H1 (cell line): ENCODE measurements at regions not wholly inside any gene's neighbourhood (a gene's known extent, or its start where the extent isn't known, plus 50 kb on each side); places are given as distances from the start of the nearest gene placed in this dataset.

Experiments used
- CTCF ChIA-PET: fragments of 300-600 bp; sonication (Branson Sonifier 250); formaldehyde crosslinking; loops from one replicate; lab custom pipeline; 2021; ENCODE audit not compliant: partially characterized antibody; lab: Charles Lee
- POLR2A ChIA-PET: fragments of 300-600 bp; sonication (Branson Sonifier 250); formaldehyde crosslinking; loops from one replicate; lab custom pipeline; 2021; ENCODE audit warnings: inconsistent platforms; ENCODE audit not compliant: partially characterized antibody; lab: Charles Lee
- DNase-seq, 2 experiments: peaks; one replicate each; pipeline versions ENCODE4 v3.0.0 to v3.0.0-alpha.2; 2010 to 2022; ENCODE audit warnings: low spot score in 2 of 2, low read depth in 1 of 2, mixed read lengths in 1 of 2
- FAIRE-seq: peaks from 2 replicates; lab custom pipeline; 2011; peaks lifted over from hg19 to GRCh38; lab: Jason Lieb, UNC
- H2AFZ ChIP-seq: 2 replicates; pipeline ENCODE4 v1.8.1; 2012; ENCODE audit warnings: low read length, inconsistent platforms
- H2AK5ac ChIP-seq: 2 replicates; pipeline ENCODE4 v1.6.1; 2013; ENCODE audit warnings: low read depth, low read length
- H2BK120ac ChIP-seq: replicated peaks from 2 replicates; pipeline ENCODE3; 2013; ENCODE audit warnings: low read depth, low read length, inconsistent platforms
- H2BK12ac ChIP-seq: 2 replicates; pipeline ENCODE4 v1.6.1; 2013; ENCODE audit warnings: low read depth, low read length
- H2BK15ac ChIP-seq: 2 replicates; pipeline ENCODE4 v1.6.1; 2013; ENCODE audit warnings: low read length
- H2BK20ac ChIP-seq: 2 replicates; pipeline ENCODE4 v1.6.1; 2013; ENCODE audit warnings: low read length
- H2BK5ac ChIP-seq: 2 replicates; pipeline ENCODE4 v1.6.1; 2013; ENCODE audit warnings: low read depth, low read length
- H3K14ac ChIP-seq: 2 replicates; pipeline ENCODE4 v1.6.1; 2013; ENCODE audit warnings: inconsistent platforms; ENCODE audit not compliant: insufficient read length
- H3K18ac ChIP-seq: 2 replicates; pipeline ENCODE4 v1.6.1; 2013; ENCODE audit warnings: low read length; ENCODE audit errors: extremely low read depth
- H3K23ac ChIP-seq: 2 replicates; pipeline ENCODE4 v1.6.1; 2013; ENCODE audit warnings: inconsistent platforms; ENCODE audit not compliant: insufficient read length
- H3K23me2 ChIP-seq: 2 replicates; pipeline ENCODE4 v1.6.1; 2013; ENCODE audit warnings: low read depth, low read length
- H3K27ac ChIP-seq: 2 replicates; pipeline ENCODE4 v1.6.1; 2011; ENCODE audit warnings: low read depth, low read length, inconsistent platforms
- H3K27me3 ChIP-seq, 4 experiments: replicated peaks in 1 of 4; 1 replicate in 1 of 4; 2 replicates in 3 of 4; pipeline versions ENCODE4 v1.6.1 to v1.8.1; 2011 to 2013; ENCODE audit warnings: low read length in 3 of 4, mild to moderate bottlenecking in 3 of 4, inconsistent platforms in 2 of 4, mixed read lengths in 2 of 4, moderate library complexity in 1 of 4; ENCODE audit not compliant: control insufficient read depth in 3 of 4, insufficient read depth in 3 of 4; ENCODE audit errors: extremely low read depth in 1 of 4
- H3K36me3 ChIP-seq, 4 experiments: 2 replicates each; pipeline versions ENCODE4 v1.6.1 to v1.8.1; 2011 to 2013; ENCODE audit warnings: mild to moderate bottlenecking in 4 of 4, low read length in 3 of 4, moderate library complexity in 2 of 4, control low read depth in 1 of 4, inconsistent platforms in 1 of 4; ENCODE audit not compliant: insufficient read depth in 4 of 4, control insufficient read depth in 2 of 4
- H3K4ac ChIP-seq: replicated peaks from 2 replicates; pipeline ENCODE3; 2013; ENCODE audit warnings: low read length, low read depth, mixed read lengths, inconsistent platforms; ENCODE audit not compliant: insufficient read length
- H3K4me1 ChIP-seq, 4 experiments: replicated peaks in 1 of 4; 1 replicate in 1 of 4; 2 replicates in 3 of 4; pipeline versions ENCODE4 v1.6.1 to v1.8.1; 2011 to 2013; ENCODE audit warnings: low read length in 3 of 4, inconsistent platforms in 2 of 4, mixed read lengths in 1 of 4; ENCODE audit not compliant: insufficient read depth in 4 of 4, control insufficient read depth in 3 of 4
- H3K4me2 ChIP-seq, 2 experiments: 2 replicates each; pipeline versions ENCODE4 v1.6.1 to v1.8.1; 2011 to 2013; ENCODE audit warnings: low read depth in 2 of 2, low read length in 2 of 2, control low read depth in 1 of 2, inconsistent platforms in 1 of 2, mild to moderate bottlenecking in 1 of 2; ENCODE audit not compliant: insufficient read depth in 1 of 2
- H3K4me3 ChIP-seq, 4 experiments: fragments of 200-600, 300-600 bp in 1 of 4; sonication (generic), shearing (Covaris generic), sonication (Bioruptor Twin) in 1 of 4; 2 replicates each; pipeline versions ENCODE4 v1.5.1 to v1.8.1; 2011 to 2016; ENCODE audit warnings: low read length in 4 of 4, low read depth in 3 of 4, control low read depth in 2 of 4, inconsistent platforms in 2 of 4, mild to moderate bottlenecking in 2 of 4, mixed read lengths in 1 of 4, moderate library complexity in 1 of 4; ENCODE audit not compliant: insufficient read depth in 2 of 4; ENCODE audit errors: extremely low read depth in 1 of 4
- H3K56ac ChIP-seq: replicated peaks from 2 replicates; pipeline ENCODE3; 2013; ENCODE audit warnings: low read depth, mild to moderate bottlenecking, mixed read lengths, low read length, inconsistent platforms; ENCODE audit not compliant: insufficient read length
- H3K79me1 ChIP-seq: 2 replicates; pipeline ENCODE4 v1.6.1; 2013; ENCODE audit warnings: low read depth, low read length, control low read depth
- H3K79me2 ChIP-seq, 2 experiments: 2 replicates each; pipeline versions ENCODE4 v1.6.1 to v1.8.1; 2012 to 2013; ENCODE audit warnings: low read length in 2 of 2, mild to moderate bottlenecking in 2 of 2, inconsistent platforms in 1 of 2; ENCODE audit not compliant: insufficient read depth in 2 of 2, control insufficient read depth in 1 of 2
- H3K9ac ChIP-seq, 4 experiments: replicated peaks in 1 of 4; 1 replicate in 1 of 4; 2 replicates in 3 of 4; pipeline versions ENCODE4 v1.6.1 to v1.8.1; 2011 to 2013; ENCODE audit warnings: low read depth in 3 of 4, low read length in 3 of 4, control low read depth in 2 of 4, mild to moderate bottlenecking in 2 of 4, moderate library complexity in 2 of 4, inconsistent platforms in 1 of 4; ENCODE audit errors: extremely low read depth in 1 of 4
- H3K9me3 ChIP-seq, 2 experiments: 2 replicates each; pipeline versions ENCODE4 v1.6.1 to v1.8.1; 2012 to 2013; ENCODE audit warnings: mild to moderate bottlenecking in 2 of 2, moderate library complexity in 2 of 2, control low read depth in 1 of 2, inconsistent platforms in 1 of 2, low read depth in 1 of 2, low read length in 1 of 2, mixed read lengths in 1 of 2; ENCODE audit not compliant: insufficient read depth in 2 of 2
- H4K20me1 ChIP-seq, 2 experiments: replicated peaks in 1 of 2; 2 replicates each; pipeline versions ENCODE3 to v1.8.1; 2011 to 2013; ENCODE audit warnings: inconsistent platforms in 2 of 2, low read length in 2 of 2, mild to moderate bottlenecking in 1 of 2; ENCODE audit not compliant: insufficient read depth in 2 of 2, control insufficient read depth in 1 of 2
- H4K5ac ChIP-seq: 2 replicates; pipeline ENCODE4 v1.6.1; 2013; ENCODE audit warnings: low read length, low read depth, mixed read lengths, inconsistent platforms; ENCODE audit not compliant: insufficient read length
- H4K8ac ChIP-seq: 2 replicates; pipeline ENCODE4 v1.8.0; 2013; ENCODE audit warnings: mild to moderate bottlenecking, moderate library complexity, low read length, inconsistent platforms; ENCODE audit not compliant: insufficient read depth; ENCODE audit errors: extremely low read depth
- H4K91ac ChIP-seq: replicated peaks from 2 replicates; pipeline ENCODE3; 2013; ENCODE audit warnings: low read length, mixed read lengths, inconsistent platforms; ENCODE audit not compliant: insufficient read length
- EP300 ChIP-seq, 2 experiments: IDR thresholded peaks; 1 replicate in 1 of 2; 2 replicates in 1 of 2; pipeline ENCODE4 v1.6.1; 2011 to 2012; ENCODE audit warnings: low read depth in 2 of 2, low read length in 2 of 2, mild to moderate bottlenecking in 2 of 2, borderline replicate concordance in 1 of 2, inconsistent platforms in 1 of 2, moderate library complexity in 1 of 2
- SP1 ChIP-seq: IDR thresholded peaks from 2 replicates; pipeline ENCODE4 v1.6.1; 2011; ENCODE audit warnings: low read depth, low read length
- TBP ChIP-seq: IDR thresholded peaks from 2 replicates; pipeline ENCODE4 v1.6.1; 2011; ENCODE audit warnings: low read depth, low read length, improper control_type of control experiment
- WGBS, 2 experiments: shearing (Covaris generic) in 1 of 2; methylation state at CpG; one replicate each; pipeline versions ENCODE4 v1.1.6 to v1.1.7; 2013 to 2015; ENCODE audit warnings: low lambda C conversion rate in 2 of 2, mixed read lengths in 2 of 2, inconsistent platforms in 1 of 2, low coverage in 1 of 2, missing lambda C conversion rate in 1 of 2; ENCODE audit not compliant: insufficient replicate concordance in 2 of 2, insufficient coverage in 1 of 2, insufficient read length in 1 of 2; ENCODE audit errors: extremely low coverage in 1 of 2, missing lambda C conversion rate in 1 of 2; 5-methylcytosine and 5-hydroxymethylcytosine counted together

DNA sequence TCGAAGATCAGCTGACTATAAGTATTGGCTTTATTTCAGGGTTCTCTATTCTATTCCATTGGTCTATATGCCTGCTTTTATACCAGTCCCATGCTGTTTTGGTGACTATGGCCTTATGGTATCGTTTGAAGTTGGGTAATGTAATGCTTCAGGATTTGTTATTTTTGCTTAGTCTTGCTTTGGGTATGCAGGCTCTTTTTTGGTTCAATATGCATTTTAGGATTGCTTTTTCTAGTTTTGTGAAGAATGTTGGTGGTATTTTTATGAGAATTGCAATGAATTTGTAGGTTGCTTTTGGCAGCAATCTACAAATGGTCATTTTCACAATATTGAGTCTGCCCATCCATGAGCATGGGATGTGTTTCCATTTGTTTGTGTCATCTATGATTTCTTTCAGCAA is 951.9 kb upstream of the SLITRK1 start:
- Histone ChIP-seq H4K8ac (no peak overlapping the region), H4K20me1 (no peaks in the 10 kb centered on the region), H2BK20ac (no peak overlapping the region), H3K23me2 (no peaks in the 10 kb centered on the region), H3K18ac (no peak overlapping the region), H3K79me2 (no peaks in the 10 kb centered on the region), H3K56ac (no peak overlapping the region), H3K9ac (no peak overlapping the region), H3K4me1 (peaks cover 0 to 3% (median 0%) of the 10 kb centered on the region in 4 experiments; a peak in 1 of 7 replicates), H3K4me3 (no peak overlapping the region), H3K79me1 (no peaks in the 10 kb centered on the region), H3K27ac (no peak overlapping the region), H2AFZ (no peak overlapping the region), H4K5ac (no peak overlapping the region), H3K9me3 (no peaks in the 10 kb centered on the region), H3K36me3 (no peaks in the 10 kb centered on the region), H2BK120ac (no peak overlapping the region), H4K91ac (no peak overlapping the region), H2BK12ac (no peak overlapping the region), H3K23ac (no peak overlapping the region), H2AK5ac (no peak overlapping the region), H3K4me2 (no peak overlapping the region), H3K4ac (no peak overlapping the region), H2BK5ac (no peak overlapping the region), H3K27me3 (no peaks in the 10 kb centered on the region), H3K14ac (no peak overlapping the region), H2BK15ac (no peak overlapping the region)
- TF ChIP-seq EP300 (IDR thresholded peaks at IDR 0.05; ENCODE audit: borderline replicate concordance in 1 of 2, low read depth in 2 of 2, low read length in 2 of 2) (no peak), SP1 (no peak), TBP (no peak)
- no peak for DNase-seq
- 89% methylated on average over 2 of the region's 2 CpGs; no CpG with 5 or more reads in 1 of the 2 experiments for WGBS, 2 experiments
- FAIRE-seq, result no peak
- POLR2A ChIA-PET, result no interaction called here
- CTCF ChIA-PET, result no interaction called here
